ENCODE measurements at regions not wholly inside any gene's neighbourhood (a gene's known extent, or its start where the extent isn't known, plus 50 kb on each side); places are given as distances from the start of the nearest gene placed in this dataset.

DNA sequence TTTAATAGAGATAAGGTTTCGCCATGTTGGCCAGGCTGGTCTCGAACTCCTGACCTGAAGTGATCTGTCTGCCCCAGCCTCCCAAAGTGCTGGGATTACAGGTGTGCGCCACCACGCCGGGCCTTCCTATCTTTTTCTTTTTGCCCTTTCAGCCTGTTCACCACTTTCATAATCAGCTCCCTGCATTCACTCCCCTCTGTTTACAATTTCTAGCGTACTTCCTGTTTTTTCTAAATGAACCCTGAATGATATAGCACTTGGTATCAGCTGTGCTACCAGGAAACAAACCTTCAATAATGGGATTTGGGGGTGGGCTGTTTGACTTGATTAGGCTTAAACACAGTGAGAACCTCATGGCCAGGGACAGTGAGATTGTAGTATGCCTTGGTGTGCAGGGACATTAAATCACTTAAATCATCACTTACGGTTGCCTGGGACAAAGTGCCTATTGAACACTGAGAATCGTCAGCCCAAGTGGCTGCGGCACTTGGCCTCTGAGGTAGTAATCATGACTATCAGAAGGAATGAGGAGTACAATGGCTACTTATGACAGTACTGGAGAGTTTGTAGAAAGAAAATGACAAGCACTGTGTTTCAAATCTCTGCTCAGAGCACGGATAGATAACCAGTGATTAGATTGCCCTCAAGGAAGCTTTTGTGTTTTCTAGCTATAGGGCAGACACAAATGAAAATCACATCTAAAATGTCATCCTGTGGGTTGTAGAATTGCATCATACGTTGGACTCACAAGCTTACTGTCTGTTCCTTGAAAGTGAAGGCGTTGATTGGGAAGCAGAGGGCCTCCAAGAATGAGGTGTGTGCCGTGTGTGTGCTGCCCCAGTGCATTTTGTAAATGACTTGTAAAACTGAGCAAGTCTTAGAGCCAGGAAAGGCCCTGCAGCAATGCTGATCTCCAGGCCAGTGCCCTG lies 661.8 kb downstream of the MATN1 start:
- no peaks in the 10 kb centered on the region for H3K9me3 ChIP-seq (ENCODE audit: control insufficient read depth in 4 of 4, insufficient read depth in 3 of 4, low read length in 3 of 4)
- no peaks in the 10 kb centered on the region for H3K4me1 ChIP-seq (ENCODE audit: control insufficient read depth in 5 of 5, insufficient read depth in 5 of 5, low read length in 5 of 5)
- TF ChIP-seq, protein P1, sequence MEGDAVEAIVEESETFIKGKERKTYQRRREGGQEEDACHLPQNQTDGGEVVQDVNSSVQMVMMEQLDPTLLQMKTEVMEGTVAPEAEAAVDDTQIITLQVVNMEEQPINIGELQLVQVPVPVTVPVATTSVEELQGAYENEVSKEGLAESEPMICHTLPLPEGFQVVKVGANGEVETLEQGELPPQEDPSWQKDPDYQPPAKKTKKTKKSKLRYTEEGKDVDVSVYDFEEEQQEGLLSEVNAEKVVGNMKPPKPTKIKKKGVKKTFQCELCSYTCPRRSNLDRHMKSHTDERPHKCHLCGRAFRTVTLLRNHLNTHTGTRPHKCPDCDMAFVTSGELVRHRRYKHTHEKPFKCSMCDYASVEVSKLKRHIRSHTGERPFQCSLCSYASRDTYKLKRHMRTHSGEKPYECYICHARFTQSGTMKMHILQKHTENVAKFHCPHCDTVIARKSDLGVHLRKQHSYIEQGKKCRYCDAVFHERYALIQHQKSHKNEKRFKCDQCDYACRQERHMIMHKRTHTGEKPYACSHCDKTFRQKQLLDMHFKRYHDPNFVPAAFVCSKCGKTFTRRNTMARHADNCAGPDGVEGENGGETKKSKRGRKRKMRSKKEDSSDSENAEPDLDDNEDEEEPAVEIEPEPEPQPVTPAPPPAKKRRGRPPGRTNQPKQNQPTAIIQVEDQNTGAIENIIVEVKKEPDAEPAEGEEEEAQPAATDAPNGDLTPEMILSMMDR (IDR thresholded peaks at IDR 0.05; ENCODE audit: control extremely low read depth, extremely low read depth): no peak
- no peak overlapping the region for H3K4me3 ChIP-seq
- H3K36me3 ChIP-seq (ENCODE audit: control insufficient read depth in 4 of 4, insufficient read depth in 4 of 4, low read length in 4 of 4): no peaks in the 10 kb centered on the region
- no peak overlapping the region for H3K9ac ChIP-seq (ENCODE audit: insufficient read depth in 1 of 2, low read length in 2 of 2)
- ATAC-seq (ENCODE audit: insufficient read depth, low FRiP score): no peak
- H3K27ac ChIP-seq (ENCODE audit: low read depth in 1 of 2, low read length in 1 of 2): no peak overlapping the region
- peak in 1 of 3 donors; percentile 2 for DNase-seq
- peaks cover 0 to 7% (median 0%) of the 10 kb centered on the region in 3 donors for H3K27me3 ChIP-seq (ENCODE audit: control insufficient read depth in 3 of 3, insufficient read depth in 3 of 3, low read length in 2 of 3)
- 72 to 81% methylated on average over 13 of the region's 13 CpGs for WGBS, 2 donors

DNA sequence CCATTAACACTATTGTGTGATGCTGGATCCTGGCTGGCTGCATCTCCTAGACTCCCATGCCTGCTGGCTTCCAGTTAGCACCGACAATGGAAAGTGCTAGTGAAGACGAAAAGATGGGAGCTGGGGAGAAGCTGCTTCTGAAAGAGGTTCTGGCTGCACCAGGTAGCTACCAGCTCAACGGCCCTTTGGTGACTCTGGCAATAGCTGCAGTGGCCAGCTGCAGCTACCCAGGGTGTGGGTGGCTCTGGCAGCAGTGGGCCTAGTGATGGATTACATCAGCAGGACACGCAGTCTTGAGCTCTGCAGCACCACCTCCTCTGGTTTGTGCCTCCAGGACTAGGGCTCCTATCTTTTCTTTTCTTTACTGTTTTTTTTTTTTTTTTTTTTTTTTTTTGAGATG lies 662.6 kb downstream of the MATN1 start:
- no peaks in the 10 kb centered on the region for H3K9me3 ChIP-seq (ENCODE audit: control insufficient read depth in 4 of 4, insufficient read depth in 3 of 4, low read length in 3 of 4)
- H3K27ac ChIP-seq (ENCODE audit: low read depth in 1 of 2, low read length in 1 of 2): no peak overlapping the region
- peaks cover 0 to 7% (median 0%) of the 10 kb centered on the region in 3 donors for H3K27me3 ChIP-seq (ENCODE audit: control insufficient read depth in 3 of 3, insufficient read depth in 3 of 3, low read length in 2 of 3)
- no peaks in the 10 kb centered on the region for H3K36me3 ChIP-seq (ENCODE audit: control insufficient read depth in 4 of 4, insufficient read depth in 4 of 4, low read length in 4 of 4)
- H3K4me3 ChIP-seq: no peak overlapping the region
- H3K4me1 ChIP-seq (ENCODE audit: control insufficient read depth in 5 of 5, insufficient read depth in 5 of 5, low read length in 5 of 5): no peaks in the 10 kb centered on the region
- WGBS, 2 donors: 79 to 90% methylated on average over 4 of the region's 4 CpGs
- DNase-seq (no peak), ATAC-seq (ENCODE audit: insufficient read depth, low FRiP score) (no peak)
- H3K9ac ChIP-seq (ENCODE audit: insufficient read depth in 1 of 2, low read length in 2 of 2): no peak overlapping the region
- TF ChIP-seq, protein P1 (IDR thresholded peaks at IDR 0.05; ENCODE audit: control extremely low read depth, extremely low read depth): no peak

DNA sequence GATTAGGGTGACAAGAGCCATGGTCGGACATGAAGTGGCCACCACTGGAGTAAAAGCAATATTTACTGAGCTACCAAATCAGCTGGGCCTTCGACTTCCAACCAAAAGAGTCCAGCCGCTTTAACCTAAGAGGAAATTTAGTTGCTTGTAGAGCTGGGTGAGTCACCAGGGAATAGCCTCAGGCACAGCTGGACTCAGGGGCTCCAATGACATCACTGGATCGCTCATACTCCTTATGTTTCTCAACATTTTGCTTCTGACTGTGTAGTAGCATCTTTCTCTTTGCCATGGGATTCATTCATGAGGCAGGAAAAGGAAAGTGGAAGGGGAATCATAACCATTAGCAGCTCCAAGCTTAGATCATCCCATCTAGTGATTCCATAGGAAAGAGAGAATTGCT lies 664.4 kb downstream of the MATN1 start:
- Histone ChIP-seq H3K4me3 (no peak overlapping the region), H3K4me1 (ENCODE audit: control insufficient read depth in 5 of 5, insufficient read depth in 5 of 5, low read length in 5 of 5) (no peaks in the 10 kb centered on the region), H3K36me3 (ENCODE audit: control insufficient read depth in 4 of 4, insufficient read depth in 4 of 4, low read length in 4 of 4) (no peaks in the 10 kb centered on the region), H3K27ac (ENCODE audit: low read depth in 1 of 2, low read length in 1 of 2) (no peak overlapping the region), H3K9me3 (ENCODE audit: control insufficient read depth in 4 of 4, insufficient read depth in 3 of 4, low read length in 3 of 4) (no peaks in the 10 kb centered on the region), H3K27me3 (ENCODE audit: control insufficient read depth in 3 of 3, insufficient read depth in 3 of 3, low read length in 2 of 3) (peaks cover 0 to 11% (median 2%) of the 10 kb centered on the region in 3 donors), H3K9ac (ENCODE audit: insufficient read depth in 1 of 2, low read length in 2 of 2) (no peak overlapping the region)
- ATAC-seq (ENCODE audit: insufficient read depth, low FRiP score) (no peak), DNase-seq (no peak)
- TF ChIP-seq, protein P1 (IDR thresholded peaks at IDR 0.05; ENCODE audit: control extremely low read depth, extremely low read depth): no peak
- WGBS, 2 donors: 69% methylated on average over 4 of the region's 4 CpGs
